ENCODE measurements at regions not wholly inside any gene's neighbourhood (a gene's known extent, or its start where the extent isn't known, plus 50 kb on each side); places are given as distances from the start of the nearest gene placed in this dataset.

DNA sequence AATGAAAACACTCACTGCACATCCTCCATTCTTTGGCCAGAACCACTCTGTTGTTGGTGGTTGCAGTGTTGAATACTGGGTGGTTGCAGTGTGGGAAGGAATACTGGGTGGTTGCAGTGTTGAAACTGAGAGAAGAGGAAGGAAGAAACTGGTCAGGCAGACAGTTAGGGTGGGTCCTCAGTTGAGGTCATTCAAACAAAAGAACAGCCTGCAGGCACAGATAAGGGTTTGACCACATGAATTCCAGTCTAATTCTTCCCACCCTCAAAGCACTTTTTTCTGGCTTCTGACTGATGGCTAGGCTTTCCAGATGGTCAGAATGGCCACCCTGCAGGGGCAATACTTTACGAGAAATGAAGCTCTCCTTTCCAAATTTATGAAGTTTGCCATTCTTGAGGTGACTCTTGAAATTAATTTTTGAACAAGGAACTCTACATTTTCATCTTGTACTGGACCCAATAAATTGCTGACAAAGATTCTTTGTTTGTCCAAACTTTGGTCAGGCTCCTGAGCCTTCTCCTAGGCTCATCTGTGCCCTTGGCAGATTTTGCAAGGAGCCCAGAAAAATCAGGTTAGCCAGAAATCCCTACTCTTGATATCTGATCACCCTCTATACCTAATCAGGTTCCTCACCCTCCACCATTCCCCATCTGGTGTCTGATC lies 596.6 kb upstream of the CDH5 start:
- TF ChIP-seq, protein P1, sequence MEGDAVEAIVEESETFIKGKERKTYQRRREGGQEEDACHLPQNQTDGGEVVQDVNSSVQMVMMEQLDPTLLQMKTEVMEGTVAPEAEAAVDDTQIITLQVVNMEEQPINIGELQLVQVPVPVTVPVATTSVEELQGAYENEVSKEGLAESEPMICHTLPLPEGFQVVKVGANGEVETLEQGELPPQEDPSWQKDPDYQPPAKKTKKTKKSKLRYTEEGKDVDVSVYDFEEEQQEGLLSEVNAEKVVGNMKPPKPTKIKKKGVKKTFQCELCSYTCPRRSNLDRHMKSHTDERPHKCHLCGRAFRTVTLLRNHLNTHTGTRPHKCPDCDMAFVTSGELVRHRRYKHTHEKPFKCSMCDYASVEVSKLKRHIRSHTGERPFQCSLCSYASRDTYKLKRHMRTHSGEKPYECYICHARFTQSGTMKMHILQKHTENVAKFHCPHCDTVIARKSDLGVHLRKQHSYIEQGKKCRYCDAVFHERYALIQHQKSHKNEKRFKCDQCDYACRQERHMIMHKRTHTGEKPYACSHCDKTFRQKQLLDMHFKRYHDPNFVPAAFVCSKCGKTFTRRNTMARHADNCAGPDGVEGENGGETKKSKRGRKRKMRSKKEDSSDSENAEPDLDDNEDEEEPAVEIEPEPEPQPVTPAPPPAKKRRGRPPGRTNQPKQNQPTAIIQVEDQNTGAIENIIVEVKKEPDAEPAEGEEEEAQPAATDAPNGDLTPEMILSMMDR (IDR thresholded peaks at IDR 0.05; ENCODE audit: insufficient read depth, low read length), result no peak
- TF ChIP-seq POLR2AphosphoS5 (IDR thresholded peaks at IDR 0.05; ENCODE audit: low read depth), result no peak
- TF ChIP-seq, protein P2, sequence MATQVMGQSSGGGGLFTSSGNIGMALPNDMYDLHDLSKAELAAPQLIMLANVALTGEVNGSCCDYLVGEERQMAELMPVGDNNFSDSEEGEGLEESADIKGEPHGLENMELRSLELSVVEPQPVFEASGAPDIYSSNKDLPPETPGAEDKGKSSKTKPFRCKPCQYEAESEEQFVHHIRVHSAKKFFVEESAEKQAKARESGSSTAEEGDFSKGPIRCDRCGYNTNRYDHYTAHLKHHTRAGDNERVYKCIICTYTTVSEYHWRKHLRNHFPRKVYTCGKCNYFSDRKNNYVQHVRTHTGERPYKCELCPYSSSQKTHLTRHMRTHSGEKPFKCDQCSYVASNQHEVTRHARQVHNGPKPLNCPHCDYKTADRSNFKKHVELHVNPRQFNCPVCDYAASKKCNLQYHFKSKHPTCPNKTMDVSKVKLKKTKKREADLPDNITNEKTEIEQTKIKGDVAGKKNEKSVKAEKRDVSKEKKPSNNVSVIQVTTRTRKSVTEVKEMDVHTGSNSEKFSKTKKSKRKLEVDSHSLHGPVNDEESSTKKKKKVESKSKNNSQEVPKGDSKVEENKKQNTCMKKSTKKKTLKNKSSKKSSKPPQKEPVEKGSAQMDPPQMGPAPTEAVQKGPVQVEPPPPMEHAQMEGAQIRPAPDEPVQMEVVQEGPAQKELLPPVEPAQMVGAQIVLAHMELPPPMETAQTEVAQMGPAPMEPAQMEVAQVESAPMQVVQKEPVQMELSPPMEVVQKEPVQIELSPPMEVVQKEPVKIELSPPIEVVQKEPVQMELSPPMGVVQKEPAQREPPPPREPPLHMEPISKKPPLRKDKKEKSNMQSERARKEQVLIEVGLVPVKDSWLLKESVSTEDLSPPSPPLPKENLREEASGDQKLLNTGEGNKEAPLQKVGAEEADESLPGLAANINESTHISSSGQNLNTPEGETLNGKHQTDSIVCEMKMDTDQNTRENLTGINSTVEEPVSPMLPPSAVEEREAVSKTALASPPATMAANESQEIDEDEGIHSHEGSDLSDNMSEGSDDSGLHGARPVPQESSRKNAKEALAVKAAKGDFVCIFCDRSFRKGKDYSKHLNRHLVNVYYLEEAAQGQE (IDR thresholded peaks at IDR 0.05; ENCODE audit: insufficient replicate concordance, low read depth), result no peak
- TF ChIP-seq SPI1 (IDR thresholded peaks at IDR 0.05; ENCODE audit: borderline replicate concordance, low read depth), result no peak
